Heart right ventricle (tissue), 16 donors: ENCODE measurements at regions not wholly inside any gene's neighbourhood (a gene's known extent, or its start where the extent isn't known, plus 50 kb on each side); places are given as distances from the start of the nearest gene placed in this dataset.

Experiments
- ATAC-seq, 8 donors: fragments of 200-7000 bp; cut with Tn5 transposase; one replicate each; pipeline ENCODE4 v1.9.1; 2020; ENCODE audit warnings: mild to moderate bottlenecking in 8 of 8, moderate library complexity in 8 of 8, moderate number of reproducible peaks in 1 of 8
- DNase-seq, 2 donors: peaks; one replicate each; pipeline ENCODE4 v3.0.0-alpha.2; 2020
- H3K27ac ChIP-seq, 10 donors: fragments of 200-600 bp; sonication (generic) in 2 of 10; one replicate each; pipeline versions ENCODE4 v1.5.0 to v1.8.0; 2020 to 2022; ENCODE audit warnings: mild to moderate bottlenecking in 3 of 10
- H3K27me3 ChIP-seq, 7 donors: fragments of 200-600 bp; one replicate each; pipeline ENCODE4 v1.8.0; 2021 to 2022; ENCODE audit warnings: mild to moderate bottlenecking in 2 of 7
- H3K36me3 ChIP-seq, 9 donors: fragments of 200-600 bp; sonication (generic) in 1 of 9; one replicate each; pipeline versions ENCODE4 v1.5.0 to v1.8.0; 2020 to 2022; ENCODE audit warnings: mild to moderate bottlenecking in 2 of 9
- H3K4me1 ChIP-seq, 9 donors: fragments of 200-600 bp; sonication (generic) in 1 of 9; one replicate each; pipeline versions ENCODE4 v1.5.0 to v1.8.0; 2020 to 2022; ENCODE audit warnings: mild to moderate bottlenecking in 4 of 9
- H3K4me3 ChIP-seq, 10 donors: fragments of 200-600 bp; sonication (generic) in 2 of 10; one replicate each; pipeline versions ENCODE4 v1.5.0 to v1.8.0; 2020 to 2022; ENCODE audit warnings: mild to moderate bottlenecking in 7 of 10, moderate library complexity in 2 of 10
- H3K9me3 ChIP-seq, 11 donors: fragments of 200-600 bp in 10 of 11; sonication (generic) in 2 of 11; one replicate each; pipeline versions ENCODE4 v1.5.0 to v1.8.0; 2013 to 2022; ENCODE audit warnings: mild to moderate bottlenecking in 2 of 11, control low read depth in 1 of 11, moderate library complexity in 1 of 11
- WGBS, 2 donors: extraction: QIAGEN DNeasy Blood & Tissue Kit; methylation state at CpG; one replicate each; pipeline ENCODE4 v1.1.7; 2013; ENCODE audit warnings: inconsistent platforms in 1 of 2; 5-methylcytosine and 5-hydroxymethylcytosine counted together
- intact Hi-C, 10 donors: fragments of 100-400 bp; cut with DNase I; formaldehyde crosslinking; loops; one replicate each; pipeline versions ENCODE4 v1.11.1 to v1.14.2; 2022
- TF ChIP-seq, protein P1 (sequence below), 9 donors: fragments of 200-600 bp; sonication (generic) in 2 of 9; IDR thresholded peaks; one replicate each; pipeline versions ENCODE4 v1.5.0 to v1.8.0; 2021 to 2022; ENCODE audit warnings: antibody characterized with exemption in 9 of 9, mild to moderate bottlenecking in 5 of 9, moderate library complexity in 1 of 9
- donor health status: Arrhythmogenic right ventricular cardiomyopathy.
- donor health status: ischemic (EF 13 %, LVEDD 7.1; RV severe dilation, severe dysfunction).
- donor health status: healthy with polysubstance abuse.
- donor health status: DM: no; HTN: yes; CAD: no.
- donor health status: DM: no; HTN: no; CAD: no.
- donor health status: ischemic (EF 25% LVEDD 6.9; RV normal size, moderate dysfunction).
- donor health status: ischemic (EF 25% LVEDD 5.7; RV mildly dilated, moderate dysfunction).
- donor health status: healthy.
- donor health status: DM: yes; HTN: yes; CAD: no.
- donor health status: Ischemic cardiomyopathy.
- donor health status: ischemic (EF 35%, LVEDD 5.7; RV mildly dilated, moderate dysfunction).
- donor health status: nonischemic (EF 11% LVEDD 7.7; RV severe dilation, severe dysfunction).
- donor health status: DM: yes; HTN: yes; CAD: no.
- donor health status: PGD.
- donor health status: ischemic (EF 29% LVEDD 5.4; RV normal size, mild dysfunction).
- donor health status: nonischemic (EF 23%, LVEDD 6.1; RV moderate dilation, normal function).

DNA sequence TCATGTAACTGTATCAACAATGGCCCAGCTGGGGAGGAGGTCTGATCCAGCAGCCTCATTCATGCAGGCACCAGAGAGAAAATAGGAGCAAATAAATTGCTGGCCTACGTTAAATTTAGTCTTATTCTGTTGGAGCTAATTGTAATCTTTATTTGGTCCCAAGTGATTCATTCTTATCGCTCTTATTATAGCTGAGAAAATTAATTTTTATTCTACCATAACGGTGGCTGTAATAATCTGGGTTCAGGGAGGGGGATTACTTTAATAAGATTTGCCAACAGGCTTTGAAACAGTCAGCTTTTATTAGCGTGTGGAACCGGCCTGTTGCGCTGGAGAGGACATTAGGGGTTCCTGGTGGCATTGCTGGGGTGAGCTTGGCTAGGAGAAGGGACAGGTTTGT, 254.9 kb downstream of the AACS start:
- intact Hi-C loops: loop anchor here in 2 of 10 donors (10.0 kb wide), 1 partner anchor 135 kb away; the partner anchor contains the start of gene TMEM132B (in 2 of the 2)
- H3K9me3 ChIP-seq: peaks cover 0 to 4% (median 0%) of the 10 kb centered on the region in 11 donors
- 81 to 86% methylated on average over 6 of the region's 6 CpGs for WGBS, 2 donors

DNA sequence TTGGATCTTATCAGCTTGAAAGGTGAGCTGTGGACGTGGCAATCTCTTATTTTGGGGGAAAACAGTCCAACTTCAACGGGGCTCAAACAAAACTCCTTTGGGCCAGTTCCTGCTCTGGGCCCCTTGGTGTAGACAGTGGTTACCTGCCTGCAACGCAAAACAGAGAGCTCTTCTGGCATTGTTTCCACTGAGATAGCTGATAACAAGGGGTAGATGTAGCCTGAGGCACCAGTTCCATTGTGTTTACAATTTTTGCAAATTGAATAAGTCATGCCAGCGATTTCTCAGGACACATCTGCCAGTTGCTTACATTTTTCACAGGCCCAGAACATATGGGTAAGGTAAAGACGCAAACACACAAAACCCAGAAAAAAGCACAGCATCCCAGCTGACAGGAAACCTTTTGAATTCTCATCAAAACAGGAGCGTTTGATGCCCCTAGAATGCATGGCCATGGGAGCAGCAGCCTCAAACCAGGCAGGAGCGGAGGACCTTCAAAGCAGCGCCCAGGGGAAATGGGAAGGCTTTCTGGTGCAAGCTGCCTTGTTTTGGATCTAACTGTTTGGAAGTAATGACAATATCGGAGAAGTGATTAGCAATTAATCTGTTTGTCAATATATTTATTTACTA, 259.7 kb downstream of the AACS start:
- Histone ChIP-seq H3K27ac (no peak overlapping the region), H3K4me1 (no peaks in the 10 kb centered on the region), H3K36me3 (no peaks in the 10 kb centered on the region), H3K4me3 (no peak overlapping the region), H3K9me3 (peaks cover 0 to 7% (median 0%) of the 10 kb centered on the region in 11 donors), H3K27me3 (peaks cover 0 to 36% (median 29%) of the 10 kb centered on the region in 7 donors)
- WGBS, 2 donors: 57 to 62% methylated on average over 9 of the region's 9 CpGs
- TF ChIP-seq, protein P1, sequence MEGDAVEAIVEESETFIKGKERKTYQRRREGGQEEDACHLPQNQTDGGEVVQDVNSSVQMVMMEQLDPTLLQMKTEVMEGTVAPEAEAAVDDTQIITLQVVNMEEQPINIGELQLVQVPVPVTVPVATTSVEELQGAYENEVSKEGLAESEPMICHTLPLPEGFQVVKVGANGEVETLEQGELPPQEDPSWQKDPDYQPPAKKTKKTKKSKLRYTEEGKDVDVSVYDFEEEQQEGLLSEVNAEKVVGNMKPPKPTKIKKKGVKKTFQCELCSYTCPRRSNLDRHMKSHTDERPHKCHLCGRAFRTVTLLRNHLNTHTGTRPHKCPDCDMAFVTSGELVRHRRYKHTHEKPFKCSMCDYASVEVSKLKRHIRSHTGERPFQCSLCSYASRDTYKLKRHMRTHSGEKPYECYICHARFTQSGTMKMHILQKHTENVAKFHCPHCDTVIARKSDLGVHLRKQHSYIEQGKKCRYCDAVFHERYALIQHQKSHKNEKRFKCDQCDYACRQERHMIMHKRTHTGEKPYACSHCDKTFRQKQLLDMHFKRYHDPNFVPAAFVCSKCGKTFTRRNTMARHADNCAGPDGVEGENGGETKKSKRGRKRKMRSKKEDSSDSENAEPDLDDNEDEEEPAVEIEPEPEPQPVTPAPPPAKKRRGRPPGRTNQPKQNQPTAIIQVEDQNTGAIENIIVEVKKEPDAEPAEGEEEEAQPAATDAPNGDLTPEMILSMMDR (IDR thresholded peaks at IDR 0.05): no peak
- DNase-seq (no peak), ATAC-seq (no peak)
- intact Hi-C loops: loop anchor here in 3 of 10 donors (5.0 to 10.0 kb wide), 2 partner anchors 77 to 140 kb away; partner anchors contain the start of gene TMEM132B (in 2 of the 3)

More for the DNA sequence above, 254.9 kb downstream of the AACS start:
- TF ChIP-seq, protein P1 (IDR thresholded peaks at IDR 0.05): no peak
- ATAC-seq: no peak
- Histone ChIP-seq H3K4me1 (no peaks in the 10 kb centered on the region), H3K36me3 (no peaks in the 10 kb centered on the region), H3K4me3 (no peak overlapping the region), H3K27ac (no peak overlapping the region), H3K27me3 (peaks cover 0 to 29% (median 17%) of the 10 kb centered on the region in 7 donors)
- no peak for DNase-seq

DNA sequence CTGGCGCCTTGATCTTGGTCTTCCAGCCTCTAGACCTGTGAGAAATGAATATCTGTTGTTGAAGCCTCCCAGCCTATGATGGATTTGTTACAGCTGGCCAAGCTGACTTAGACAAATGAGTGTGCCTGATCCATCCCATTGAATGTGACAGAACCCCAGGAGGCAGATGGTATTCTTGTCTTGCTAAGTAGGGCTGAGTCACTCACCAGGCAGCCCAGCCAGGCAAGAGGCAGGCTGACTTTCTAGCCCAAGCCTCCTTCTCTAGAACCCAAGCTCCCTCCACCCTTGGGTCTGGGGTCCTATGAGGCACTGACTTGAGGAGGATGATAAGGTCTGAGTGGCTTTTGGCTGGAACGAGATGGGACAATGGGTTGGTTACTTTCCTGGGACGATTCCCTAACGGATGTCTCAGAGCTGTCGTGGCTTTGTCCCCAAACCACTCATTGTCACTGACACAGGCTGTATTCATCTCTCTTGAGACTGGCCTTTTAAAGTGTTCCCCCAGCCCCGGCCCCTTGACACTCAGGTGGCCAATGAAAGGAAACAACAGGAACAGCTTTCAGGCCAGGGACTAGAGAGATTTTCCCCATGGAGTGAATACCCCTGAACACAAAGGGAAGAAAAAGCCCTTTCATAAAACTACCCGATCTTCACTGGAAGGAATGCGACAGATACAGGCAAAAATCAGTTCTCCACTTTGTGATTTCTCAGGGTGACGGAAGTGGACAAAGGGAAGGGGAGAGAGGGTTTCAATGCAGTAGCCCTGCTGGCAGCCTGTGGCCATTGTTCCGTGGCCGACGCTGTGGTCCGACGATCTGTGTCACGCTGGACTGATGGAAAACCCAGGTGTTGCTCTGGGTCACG, 264.2 kb downstream of the AACS start:
- TF ChIP-seq, protein P1 (IDR thresholded peaks at IDR 0.05): no peak
- H3K27ac ChIP-seq: no peak overlapping the region
- peaks cover 0 to 11% (median 4%) of the 10 kb centered on the region in 9 donors for H3K4me1 ChIP-seq
- H3K9me3 ChIP-seq: peaks cover 0 to 7% (median 0%) of the 10 kb centered on the region in 11 donors
- no peak overlapping the region for H3K4me3 ChIP-seq
- peaks cover 0 to 46% (median 35%) of the 10 kb centered on the region in 7 donors for H3K27me3 ChIP-seq
- DNase-seq (no peak), ATAC-seq (no peak)
- 69 to 76% methylated on average over 16 of the region's 16 CpGs for whole genome bisulfite sequencing, 2 donors
- no peaks in the 10 kb centered on the region for H3K36me3 ChIP-seq
- intact Hi-C loops: loop anchor here in 8 of 10 donors (2.0 to 10.0 kb wide), 6 partner anchors 71 to 1545 kb away; partner anchors contain the start of gene TMEM132B (in 2 of the 8)
